ENCODE measurements at regions not wholly inside any gene's neighbourhood (a gene's known extent, or its start where the extent isn't known, plus 50 kb on each side); places are given as distances from the start of the nearest gene placed in this dataset.

GRCh38 chrX:9354918-9355317 is 109.9 kb upstream of the TBL1X start:
- TF ChIP-seq CTCF (IDR thresholded peaks at IDR 0.05), result no peak
- no peak for TF ChIP-seq POLR2A (IDR thresholded peaks at IDR 0.05)

Data from adrenal gland (tissue), 5 donors.